HepG2 (cell line): ENCODE measurements at regions not wholly inside any gene's neighbourhood (a gene's known extent, or its start where the extent isn't known, plus 50 kb on each side); places are given as distances from the start of the nearest gene placed in this dataset.
A peak's percentile ranks its signal among the peaks of the same experiment; 100 is the strongest.

ENCODE experiments used
- ATF2 ChIP-seq: sonication (generic); formaldehyde crosslinking; IDR thresholded peaks from 2 replicates; pipeline ENCODE4 v1.4.0; 2020; ENCODE audit warnings: missing genetic modification reagents
- FOXK1 ChIP-seq: sonication (generic); formaldehyde crosslinking; IDR thresholded peaks from 2 replicates; pipeline ENCODE4 v1.4.0; 2020; ENCODE audit warnings: low read depth, missing genetic modification reagents, borderline replicate concordance
- GZF1 ChIP-seq: sonication (generic); formaldehyde crosslinking; IDR thresholded peaks from 2 replicates; pipeline ENCODE4 v1.5.1; 2020; ENCODE audit warnings: mild to moderate bottlenecking, missing genetic modification reagents
- HIVEP1 ChIP-seq: sonication (generic); formaldehyde crosslinking; IDR thresholded peaks from 2 replicates; pipeline ENCODE4 v1.4.0; 2020; ENCODE audit warnings: mild to moderate bottlenecking, missing genetic modification reagents
- IKZF4 ChIP-seq: sonication (generic); formaldehyde crosslinking; IDR thresholded peaks from 2 replicates; pipeline ENCODE4 v1.5.1; 2020; ENCODE audit warnings: borderline replicate concordance, mild to moderate bottlenecking, low read depth, missing genetic modification reagents; ENCODE audit errors: not compliant biosample characterization
- IRF1 ChIP-seq: sonication (generic); formaldehyde crosslinking; IDR thresholded peaks from 2 replicates; pipeline ENCODE4 v1.4.0; 2020; ENCODE audit warnings: low read depth, mild to moderate bottlenecking, missing genetic modification reagents
- JUNB ChIP-seq: sonication (generic); formaldehyde crosslinking; IDR thresholded peaks from 2 replicates; pipeline ENCODE4 v1.8.0; 2022; ENCODE audit warnings: missing genetic modification reagents, mild to moderate bottlenecking, borderline replicate concordance
- NR3C1 ChIP-seq: sonication (generic); formaldehyde crosslinking; IDR thresholded peaks from 2 replicates; pipeline ENCODE4 v1.4.0; 2020; ENCODE audit warnings: missing genetic modification reagents
- NRL ChIP-seq: sonication (generic); formaldehyde crosslinking; IDR thresholded peaks from 2 replicates; pipeline ENCODE4 v1.5.0; 2020; ENCODE audit warnings: missing genetic modification reagents, mild to moderate bottlenecking, moderate library complexity, borderline replicate concordance
- RARG ChIP-seq: sonication (generic); formaldehyde crosslinking; IDR thresholded peaks from 2 replicates; pipeline ENCODE4 v1.4.0; 2020; ENCODE audit warnings: low read depth, mild to moderate bottlenecking, missing genetic modification reagents
- RFX1 ChIP-seq: fragments of 450-650 bp; IDR thresholded peaks from 2 replicates; pipeline ENCODE4 v1.6.1; 2017
- RFX5 ChIP-seq: IDR thresholded peaks from 2 replicates; pipeline ENCODE4 v1.6.1; 2011; ENCODE audit warnings: low read depth, low read length, improper control_type of control experiment
- SNAPC4 ChIP-seq: sonication (generic); formaldehyde crosslinking; IDR thresholded peaks from 2 replicates; pipeline ENCODE4 v1.4.0; 2020; ENCODE audit warnings: mild to moderate bottlenecking, missing genetic modification reagents
- TEAD3 ChIP-seq: optimal IDR thresholded peaks from 2 replicates; pipeline ENCODE3; 2016; ENCODE audit warnings: borderline replicate concordance
- THYN1 ChIP-seq: sonication (generic); formaldehyde crosslinking; IDR thresholded peaks from 2 replicates; pipeline ENCODE4 v1.8.1; 2023; ENCODE audit warnings: low read depth, mild to moderate bottlenecking, moderate library complexity, missing genetic modification reagents, borderline replicate concordance
- ZNF101 ChIP-seq: sonication (generic); formaldehyde crosslinking; IDR thresholded peaks from 2 replicates; pipeline ENCODE4 v1.4.0; 2020; ENCODE audit warnings: mild to moderate bottlenecking, low read depth, missing genetic modification reagents, borderline replicate concordance
- ZNF34 ChIP-seq: sonication (generic); formaldehyde crosslinking; IDR thresholded peaks from 2 replicates; pipeline ENCODE4 v1.4.0; 2020; ENCODE audit warnings: mild to moderate bottlenecking, missing genetic modification reagents, borderline replicate concordance
- ZNF451 ChIP-seq: sonication (generic); formaldehyde crosslinking; IDR thresholded peaks from 2 replicates; pipeline ENCODE4 v1.5.0; 2020; ENCODE audit warnings: mild to moderate bottlenecking, missing genetic modification reagents
- ZNF468 ChIP-seq: sonication (generic); formaldehyde crosslinking; IDR thresholded peaks from 2 replicates; pipeline ENCODE4 v1.8.0; 2022; ENCODE audit warnings: mild to moderate bottlenecking, moderate library complexity, missing genetic modification reagents
- ZNF773 ChIP-seq: sonication (generic); formaldehyde crosslinking; IDR thresholded peaks from 2 replicates; pipeline ENCODE4 v1.4.0; 2020; ENCODE audit warnings: missing genetic modification reagents, borderline replicate concordance
- TF ChIP-seq, protein P1 (sequence below): sonication (generic); formaldehyde crosslinking; IDR thresholded peaks from 2 replicates; pipeline ENCODE4 v1.4.0; 2020; ENCODE audit warnings: missing genetic modification reagents

DNA sequence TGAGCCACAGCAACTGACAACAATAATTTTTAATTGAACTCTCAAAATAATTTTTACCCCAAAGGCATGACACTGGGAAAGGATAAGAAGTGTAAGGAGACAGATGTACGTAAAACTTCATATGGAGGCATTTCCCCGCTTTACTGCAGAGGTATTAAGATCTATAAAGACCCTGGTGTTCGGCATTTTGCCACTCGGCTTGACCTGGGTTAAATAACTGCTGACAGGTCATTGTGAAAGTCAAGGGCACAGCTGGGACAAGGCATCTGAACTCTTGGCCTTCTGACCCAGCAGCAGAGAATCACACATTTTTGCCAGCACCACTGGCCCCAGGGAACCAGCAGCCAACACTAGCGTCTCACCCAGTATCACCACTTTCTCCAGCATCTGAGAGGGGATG is 372.1 kb downstream of the SOX9 start (continued):
- TF ChIP-seq ZNF101 (CRISPR knock-in tag) (no peak), NRL (CRISPR knock-in tag) (no peak), NR3C1 (CRISPR knock-in tag) (no peak), ZNF34 (CRISPR knock-in tag) (no peak), SNAPC4 (CRISPR knock-in tag) (no peak), HIVEP1 (no peak), TEAD3 (peak; percentile 44), RFX5 (no peak), ATF2 (CRISPR knock-in tag) (no peak), IKZF4 (CRISPR knock-in tag) (no peak), ZNF773 (CRISPR knock-in tag) (no peak), ZNF451 (CRISPR knock-in tag) (no peak), JUNB (CRISPR knock-in tag) (no peak), IRF1 (CRISPR knock-in tag) (no peak), RFX1 (no peak), THYN1 (CRISPR knock-in tag) (no peak), RARG (no peak), ZNF468 (CRISPR knock-in tag) (no peak), FOXK1 (CRISPR knock-in tag) (peak; percentile 26; the same call in 1 of the 2 replicates), GZF1 (CRISPR knock-in tag) (no peak)
- TF ChIP-seq, protein P1, sequence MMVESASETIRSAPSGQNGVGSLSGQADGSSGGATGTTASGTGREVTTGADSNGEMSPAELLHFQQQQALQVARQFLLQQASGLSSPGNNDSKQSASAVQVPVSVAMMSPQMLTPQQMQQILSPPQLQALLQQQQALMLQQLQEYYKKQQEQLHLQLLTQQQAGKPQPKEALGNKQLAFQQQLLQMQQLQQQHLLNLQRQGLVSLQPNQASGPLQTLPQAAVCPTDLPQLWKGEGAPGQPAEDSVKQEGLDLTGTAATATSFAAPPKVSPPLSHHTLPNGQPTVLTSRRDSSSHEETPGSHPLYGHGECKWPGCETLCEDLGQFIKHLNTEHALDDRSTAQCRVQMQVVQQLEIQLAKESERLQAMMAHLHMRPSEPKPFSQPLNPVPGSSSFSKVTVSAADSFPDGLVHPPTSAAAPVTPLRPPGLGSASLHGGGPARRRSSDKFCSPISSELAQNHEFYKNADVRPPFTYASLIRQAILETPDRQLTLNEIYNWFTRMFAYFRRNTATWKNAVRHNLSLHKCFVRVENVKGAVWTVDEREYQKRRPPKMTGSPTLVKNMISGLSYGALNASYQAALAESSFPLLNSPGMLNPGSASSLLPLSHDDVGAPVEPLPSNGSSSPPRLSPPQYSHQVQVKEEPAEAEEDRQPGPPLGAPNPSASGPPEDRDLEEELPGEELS (CRISPR knock-in tag): no peak; the same call in 1 of the 2 replicates
